H9 (cell line): ENCODE measurements at regions not wholly inside any gene's neighbourhood (a gene's known extent, or its start where the extent isn't known, plus 50 kb on each side); places are given as distances from the start of the nearest gene placed in this dataset.
A peak's percentile ranks its signal among the peaks of the same experiment; 100 is the strongest.

Source experiments
- DNase-seq: peaks from one replicate; pipeline ENCODE4 v3.0.0-alpha.2; 2017
- H2AFZ ChIP-seq: one replicate; pipeline ENCODE4 v1.6.1; 2013; ENCODE audit warnings: mild to moderate bottlenecking, low read length, control low read depth, moderate library complexity
- H2AK5ac ChIP-seq: 2 replicates; pipeline ENCODE4 v1.6.1; 2013; ENCODE audit warnings: low read length, control low read depth, mixed read lengths; ENCODE audit not compliant: insufficient read length
- H2BK120ac ChIP-seq: one replicate; pipeline ENCODE4 v1.6.1; 2013; ENCODE audit warnings: low read depth, mild to moderate bottlenecking, low read length, control low read depth, inconsistent platforms; ENCODE audit not compliant: poor library complexity, severe bottlenecking
- H2BK12ac ChIP-seq: 2 replicates; pipeline ENCODE4 v1.6.1; 2013; ENCODE audit warnings: low read length, control low read depth, mixed read lengths, low read depth; ENCODE audit not compliant: insufficient read length
- H2BK15ac ChIP-seq: 2 replicates; pipeline ENCODE4 v1.6.1; 2013; ENCODE audit warnings: low read depth, low read length, control low read depth
- H2BK20ac ChIP-seq: one replicate; pipeline ENCODE4 v1.6.1; 2013; ENCODE audit warnings: low read depth, mild to moderate bottlenecking, low read length, control low read depth, inconsistent platforms; ENCODE audit not compliant: poor library complexity, severe bottlenecking
- H2BK5ac ChIP-seq: 2 replicates; pipeline ENCODE4 v1.6.1; 2013; ENCODE audit warnings: low read length, control low read depth, mixed read lengths; ENCODE audit not compliant: insufficient read length
- H3K14ac ChIP-seq: 2 replicates; pipeline ENCODE4 v1.6.1; 2013; ENCODE audit warnings: low read length, control low read depth; ENCODE audit not compliant: insufficient read depth
- H3K18ac ChIP-seq: 2 replicates; pipeline ENCODE4 v1.6.1; 2013; ENCODE audit warnings: low read depth, mild to moderate bottlenecking, mixed read lengths, low read length, control low read depth; ENCODE audit not compliant: insufficient read length
- H3K23ac ChIP-seq: 2 replicates; pipeline ENCODE4 v1.6.1; 2013; ENCODE audit warnings: low read length, control low read depth, mixed read lengths, low read depth; ENCODE audit not compliant: insufficient read length
- H3K23me2 ChIP-seq: 2 replicates; pipeline ENCODE4 v1.6.1; 2013; ENCODE audit warnings: low read depth, mild to moderate bottlenecking, mixed read lengths, low read length, control low read depth; ENCODE audit not compliant: insufficient read length, poor library complexity, severe bottlenecking
- H3K27ac ChIP-seq: 2 replicates; pipeline ENCODE4 v1.5.1; 2013; ENCODE audit warnings: low read length, control low read depth, mixed read lengths, low read depth; ENCODE audit not compliant: insufficient read length
- H3K27me3 ChIP-seq: 2 replicates; pipeline ENCODE4 v1.6.1; 2013; ENCODE audit warnings: low read length, control low read depth, inconsistent platforms; ENCODE audit not compliant: insufficient read depth
- H3K4ac ChIP-seq: 2 replicates; pipeline ENCODE4 v1.6.1; 2013; ENCODE audit warnings: low read depth, mild to moderate bottlenecking, control low read depth, inconsistent platforms, low read length, moderate library complexity
- H3K4me1 ChIP-seq: 2 replicates; pipeline ENCODE4 v1.6.1; 2013; ENCODE audit warnings: low read length, control low read depth, inconsistent platforms; ENCODE audit not compliant: insufficient read depth
- H3K4me2 ChIP-seq: 2 replicates; pipeline ENCODE4 v1.6.1; 2013; ENCODE audit warnings: low read length, control low read depth, mixed read lengths; ENCODE audit not compliant: insufficient read length, insufficient read depth
- H3K56ac ChIP-seq: 2 replicates; pipeline ENCODE4 v1.6.1; 2013; ENCODE audit warnings: low read depth, mild to moderate bottlenecking, mixed read lengths, low read length, control low read depth; ENCODE audit not compliant: insufficient read length
- H3K79me1 ChIP-seq: 2 replicates; pipeline ENCODE4 v1.6.1; 2013; ENCODE audit warnings: low read depth, mild to moderate bottlenecking, moderate library complexity, low read length, control low read depth, inconsistent platforms; ENCODE audit not compliant: insufficient read depth, poor library complexity, severe bottlenecking
- H3K79me2 ChIP-seq: 2 replicates; pipeline ENCODE4 v1.6.1; 2013; ENCODE audit warnings: low read length, control low read depth, inconsistent platforms; ENCODE audit not compliant: insufficient read depth
- H3K9ac ChIP-seq: 2 replicates; pipeline ENCODE4 v1.6.1; 2013; ENCODE audit warnings: low read length, control low read depth, mixed read lengths; ENCODE audit not compliant: insufficient read length; ENCODE audit errors: extremely low read depth
- H3K9me3 ChIP-seq: one replicate; pipeline ENCODE4 v1.6.1; 2013; ENCODE audit warnings: low read depth, low read length, inconsistent platforms; ENCODE audit not compliant: control insufficient read depth
- H3T11ph ChIP-seq: one replicate; pipeline ENCODE4 v1.6.1; 2013; ENCODE audit warnings: mild to moderate bottlenecking, low read length, control low read depth, inconsistent platforms
- H4K20me1 ChIP-seq: one replicate; pipeline ENCODE4 v1.6.1; 2013; ENCODE audit not compliant: control insufficient read depth, insufficient read length, insufficient read depth
- H4K5ac ChIP-seq: 2 replicates; pipeline ENCODE4 v1.6.1; 2013; ENCODE audit warnings: low read depth, mild to moderate bottlenecking, mixed read lengths, low read length, control low read depth; ENCODE audit not compliant: insufficient read length
- H4K8ac ChIP-seq: replicated peaks from 2 replicates; pipeline ENCODE4 v1.6.1; 2013; ENCODE audit warnings: low read length, control low read depth, mixed read lengths, low read depth; ENCODE audit not compliant: insufficient read length
- H4K91ac ChIP-seq: 2 replicates; pipeline ENCODE4 v1.6.1; 2013; ENCODE audit warnings: low read depth, mild to moderate bottlenecking, moderate library complexity, mixed read lengths, low read length, control low read depth; ENCODE audit not compliant: insufficient read length
- H3K27ac Mint-ChIP-seq, 3 experiments: 2 replicates in 2 of 3; 3 replicates in 1 of 3; pipeline ENCODE4 v1.8.0; 2020 to 2021; ENCODE audit warnings: mixed read lengths in 3 of 3, mild to moderate bottlenecking in 1 of 3, moderate library complexity in 1 of 3
- H3K27me3 Mint-ChIP-seq: 2 replicates; pipeline ENCODE4 v1.8.0; 2021; ENCODE audit warnings: low read depth, mild to moderate bottlenecking, moderate library complexity, mixed read lengths
- H3K36me3 Mint-ChIP-seq, 3 experiments: 2 replicates in 2 of 3; 3 replicates in 1 of 3; pipeline ENCODE4 v1.8.0; 2020 to 2021; ENCODE audit warnings: low read depth in 3 of 3, mixed read lengths in 3 of 3; ENCODE audit not compliant: insufficient read depth in 1 of 3
- H3K4me1 Mint-ChIP-seq, 2 experiments: 2 replicates each; pipeline ENCODE4 v1.8.0; 2020; ENCODE audit warnings: mixed read lengths in 2 of 2
- H3K4me3 Mint-ChIP-seq, 2 experiments: 2 replicates in 1 of 2; 3 replicates in 1 of 2; pipeline ENCODE4 v1.8.0; 2020 to 2021; ENCODE audit warnings: mild to moderate bottlenecking in 2 of 2, mixed read lengths in 2 of 2, moderate library complexity in 1 of 2
- H3K9me3 Mint-ChIP-seq, 2 experiments: 2 replicates in 1 of 2; 3 replicates in 1 of 2; pipeline ENCODE4 v1.8.0; 2020; ENCODE audit warnings: mild to moderate bottlenecking in 2 of 2, mixed read lengths in 2 of 2, moderate library complexity in 1 of 2
- WGBS: extraction: QIAGEN DNeasy Blood & Tissue Kit; methylation state at CpG from one replicate; pipeline ENCODE4 v1.1.7; 2013; ENCODE audit warnings: missing lambda C conversion rate, low lambda C conversion rate, mixed read lengths; ENCODE audit not compliant: insufficient read length; ENCODE audit errors: extremely low coverage; 5-methylcytosine and 5-hydroxymethylcytosine counted together
- TF ChIP-seq, protein P1 (sequence below): fragments of 200-600 bp; sonication (generic); conservative IDR thresholded peaks from 3 replicates; pipeline ENCODE4 v1.8.0; 2021; ENCODE audit warnings: antibody characterized with exemption, mild to moderate bottlenecking

- DNase-seq: peak; percentile 42
- H3K27me3 Mint-ChIP-seq: no peaks in the 10 kb centered on the region
- no CpG with 5 or more reads among the region's 4 CpGs for WGBS
- TF ChIP-seq, protein P1, sequence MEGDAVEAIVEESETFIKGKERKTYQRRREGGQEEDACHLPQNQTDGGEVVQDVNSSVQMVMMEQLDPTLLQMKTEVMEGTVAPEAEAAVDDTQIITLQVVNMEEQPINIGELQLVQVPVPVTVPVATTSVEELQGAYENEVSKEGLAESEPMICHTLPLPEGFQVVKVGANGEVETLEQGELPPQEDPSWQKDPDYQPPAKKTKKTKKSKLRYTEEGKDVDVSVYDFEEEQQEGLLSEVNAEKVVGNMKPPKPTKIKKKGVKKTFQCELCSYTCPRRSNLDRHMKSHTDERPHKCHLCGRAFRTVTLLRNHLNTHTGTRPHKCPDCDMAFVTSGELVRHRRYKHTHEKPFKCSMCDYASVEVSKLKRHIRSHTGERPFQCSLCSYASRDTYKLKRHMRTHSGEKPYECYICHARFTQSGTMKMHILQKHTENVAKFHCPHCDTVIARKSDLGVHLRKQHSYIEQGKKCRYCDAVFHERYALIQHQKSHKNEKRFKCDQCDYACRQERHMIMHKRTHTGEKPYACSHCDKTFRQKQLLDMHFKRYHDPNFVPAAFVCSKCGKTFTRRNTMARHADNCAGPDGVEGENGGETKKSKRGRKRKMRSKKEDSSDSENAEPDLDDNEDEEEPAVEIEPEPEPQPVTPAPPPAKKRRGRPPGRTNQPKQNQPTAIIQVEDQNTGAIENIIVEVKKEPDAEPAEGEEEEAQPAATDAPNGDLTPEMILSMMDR: peak; percentile 44
- Histone ChIP-seq H3K18ac (no peak overlapping the region), H2AFZ (no peak overlapping the region), H3K4me2 (no peak overlapping the region), H2BK120ac (no peak overlapping the region), H3K14ac (no peak overlapping the region), H4K91ac (no peak overlapping the region), H3K27ac (no peak overlapping the region), H3K4me1 (no peaks in the 10 kb centered on the region; the same call in 1 of the 2 replicates), H3K79me2 (no peaks in the 10 kb centered on the region), H4K5ac (no peak overlapping the region), H4K8ac (no peak overlapping the region), H3K23me2 (no peaks in the 10 kb centered on the region), H3K4ac (no peak overlapping the region), H3K23ac (no peak overlapping the region), H2BK15ac (no peak overlapping the region), H3K27me3 (no peaks in the 10 kb centered on the region), H4K20me1 (no peaks in the 10 kb centered on the region), H2AK5ac (no peak overlapping the region), H2BK12ac (no peak overlapping the region), H2BK20ac (no peak overlapping the region), H3K56ac (no peak overlapping the region), H3K9ac (no peak overlapping the region), H3K79me1 (no peaks in the 10 kb centered on the region), H3T11ph (no peak overlapping the region), H3K9me3 (no peaks in the 10 kb centered on the region), H2BK5ac (no peak overlapping the region)
- no peaks in the 10 kb centered on the region for H3K9me3 Mint-ChIP-seq
- H3K4me1 Mint-ChIP-seq: no peaks in the 10 kb centered on the region
- H3K27ac Mint-ChIP-seq: no peak overlapping the region
- H3K4me3 Mint-ChIP-seq: no peak overlapping the region
- H3K36me3 Mint-ChIP-seq: no peaks in the 10 kb centered on the region
Measured at GRCh38 chr17:52276381-52277008, 118.0 kb upstream of the CA10 start.
